ENCODE measurements at regions not wholly inside any gene's neighbourhood (a gene's known extent, or its start where the extent isn't known, plus 50 kb on each side); places are given as distances from the start of the nearest gene placed in this dataset.

GRCh38 chr9:21558079-21558478 lies 76.0 kb upstream of the IFNE start:
- WGBS, 2 donors: 77 to 78% methylated on average over 1 of the region's 1 CpG
- H3K27me3 ChIP-seq: no peaks in the 10 kb centered on the region

GRCh38 chr9:21558615-21559401 lies 76.7 kb upstream of the IFNE start:
- Histone ChIP-seq H3K27ac (peak overlapping the region in 1 of 3 donors; percentile 10), H3K4me1 (peaks cover 0 to 6% of the 10 kb centered on the region in 2 donors), H3K4me3 (replicated peaks in 1 of 3) (peak overlapping the region in 2 of 3 donors; percentile 55 to 67), H3K9me3 (no peaks in the 10 kb centered on the region), H3K27me3 (no peaks in the 10 kb centered on the region), H3K36me3 (no peaks in the 10 kb centered on the region)
- TF ChIP-seq CTCF (IDR thresholded peaks at IDR 0.05) (no peak), POLR2A (IDR thresholded peaks at IDR 0.05) (no peak)
- intact Hi-C loops (cut with DNase I): no loop called here
- DNase-seq: peak; percentile 16 to 24
- WGBS, 2 donors: 25 to 36% methylated on average over 18 to 26 of the region's 40 CpGs

More at GRCh38 chr9:21558079-21558478, 76.0 kb upstream of the IFNE start:
- Histone ChIP-seq H3K9me3 (no peaks in the 10 kb centered on the region), H3K36me3 (no peaks in the 10 kb centered on the region), H3K4me1 (peaks cover 0 to 6% of the 10 kb centered on the region in 2 donors), H3K27ac (no peak overlapping the region), H3K4me3 (replicated peaks in 1 of 3) (no peak overlapping the region)
- intact Hi-C loops (cut with DNase I): no loop called here
- TF ChIP-seq POLR2A (IDR thresholded peaks at IDR 0.05): no peak
- TF ChIP-seq CTCF (IDR thresholded peaks at IDR 0.05): no peak
- DNase-seq: no peak

- peaks cover 0 to 6% of the 10 kb centered on the region in 2 donors for H3K4me1 ChIP-seq
- H3K9me3 ChIP-seq: no peaks in the 10 kb centered on the region
- peak overlapping the region in 2 of 3 donors; percentile 10 to 60 for H3K27ac ChIP-seq
- TF ChIP-seq POLR2A (IDR thresholded peaks at IDR 0.05) (peak in 1 of 2 donors; percentile 71), CTCF (IDR thresholded peaks at IDR 0.05) (peak in 1 of 6 experiments; percentile 11)
- 2 to 9% methylated on average over 15 to 17 of the region's 88 CpGs for WGBS, 2 donors
- peak overlapping the region; percentile 41 to 67 (median 55) for H3K4me3 ChIP-seq (replicated peaks in 1 of 3)
- no peaks in the 10 kb centered on the region for H3K27me3 ChIP-seq
- intact Hi-C loops (cut with DNase I): no loop called here
- peak; percentile 68 to 69 for DNase-seq
- H3K36me3 ChIP-seq: no peaks in the 10 kb centered on the region
Measured at GRCh38 chr9:21559402-21560280, 77.5 kb upstream of the IFNE start.

GRCh38 chr9:21560281-21560745 lies 78.2 kb upstream of the IFNE start:
- Histone ChIP-seq H3K4me1 (peaks cover 0 to 6% of the 10 kb centered on the region in 2 donors), H3K27ac (no peak overlapping the region), H3K9me3 (no peaks in the 10 kb centered on the region), H3K36me3 (no peaks in the 10 kb centered on the region), H3K27me3 (no peaks in the 10 kb centered on the region), H3K4me3 (replicated peaks in 1 of 3) (peak overlapping the region in 1 of 3 donors; percentile 55)
- DNase-seq: no peak
- intact Hi-C loops (cut with DNase I): no loop called here
- TF ChIP-seq CTCF (IDR thresholded peaks at IDR 0.05) (no peak), POLR2A (IDR thresholded peaks at IDR 0.05) (no peak)
- 45 to 51% methylated on average over 12 of the region's 12 CpGs for WGBS, 2 donors
